ENCODE measurements at regions not wholly inside any gene's neighbourhood (a gene's known extent, or its start where the extent isn't known, plus 50 kb on each side); places are given as distances from the start of the nearest gene placed in this dataset.

DNA sequence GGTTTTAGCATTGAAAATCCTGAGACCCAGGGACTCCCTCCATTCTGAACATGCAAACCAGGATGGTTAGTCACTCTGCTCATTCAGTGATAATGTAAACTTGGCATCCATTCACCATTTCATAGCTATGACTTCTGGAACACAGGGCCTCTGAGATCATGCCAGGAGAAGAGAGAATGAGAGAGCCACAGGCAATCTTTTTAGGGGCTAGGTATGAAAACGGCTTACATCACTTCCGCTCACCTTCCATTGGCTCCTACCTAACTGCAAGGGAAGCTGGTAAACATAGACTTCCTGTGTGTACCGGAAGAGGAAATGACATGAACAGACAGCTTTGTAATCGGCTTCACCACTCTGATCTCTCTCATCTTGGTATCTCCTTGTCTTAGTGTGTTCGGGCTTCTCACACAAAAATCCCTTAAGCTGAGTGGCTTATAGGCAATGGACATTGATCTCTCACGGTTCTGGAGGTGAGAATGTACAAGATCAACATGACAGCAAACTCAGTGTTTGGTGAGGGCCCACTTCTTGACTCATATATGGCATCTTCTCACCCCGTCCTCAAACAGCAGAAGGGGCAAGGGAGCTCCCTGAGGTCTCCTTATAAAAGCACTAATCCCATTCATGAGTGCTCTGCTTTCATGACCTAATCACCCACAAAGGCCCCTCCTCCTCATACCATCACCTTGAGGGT is 465.9 kb upstream of the TBX3 start:
- DNase-seq: no peak
- no peak overlapping the region for H3K4me3 Mint-ChIP-seq
- H3K27me3 Mint-ChIP-seq: no peaks in the 10 kb centered on the region
- no peaks in the 10 kb centered on the region for H3K36me3 Mint-ChIP-seq (ENCODE audit: low read depth)
- H3K27ac Mint-ChIP-seq: no peak overlapping the region
- peaks cover 21% of the 10 kb centered on the region for H3K9me3 Mint-ChIP-seq
- no peaks in the 10 kb centered on the region for H3K4me1 Mint-ChIP-seq
- intact Hi-C loops (cut with micrococcal nuclease): no loop called here

DNA sequence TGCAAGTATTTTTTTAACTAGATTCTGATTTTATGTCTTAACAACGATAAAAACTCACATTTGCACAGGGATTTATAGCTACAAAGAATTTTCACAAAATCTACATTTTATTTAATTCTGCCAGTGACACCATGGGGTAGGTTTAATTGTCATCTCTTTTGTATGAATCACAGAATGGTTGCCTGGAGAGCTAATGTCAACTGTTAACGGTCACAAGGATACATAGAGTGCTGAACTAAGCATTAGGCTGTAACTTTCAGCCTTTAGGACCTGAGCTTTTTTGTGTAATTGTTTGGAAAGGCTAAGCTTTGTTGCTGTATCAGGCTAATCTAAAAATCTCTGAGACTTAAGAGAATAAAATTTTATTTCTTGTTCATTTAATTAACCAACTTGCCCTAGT is 465.3 kb upstream of the TBX3 start:
- Mint-ChIP-seq H3K27me3 (no peaks in the 10 kb centered on the region), H3K27ac (no peak overlapping the region), H3K9me3 (peaks cover 21% of the 10 kb centered on the region), H3K4me1 (no peaks in the 10 kb centered on the region), H3K36me3 (ENCODE audit: low read depth) (no peaks in the 10 kb centered on the region), H3K4me3 (no peak overlapping the region)
- no peak for DNase-seq
- intact Hi-C loops (cut with micrococcal nuclease): no loop called here

DNA sequence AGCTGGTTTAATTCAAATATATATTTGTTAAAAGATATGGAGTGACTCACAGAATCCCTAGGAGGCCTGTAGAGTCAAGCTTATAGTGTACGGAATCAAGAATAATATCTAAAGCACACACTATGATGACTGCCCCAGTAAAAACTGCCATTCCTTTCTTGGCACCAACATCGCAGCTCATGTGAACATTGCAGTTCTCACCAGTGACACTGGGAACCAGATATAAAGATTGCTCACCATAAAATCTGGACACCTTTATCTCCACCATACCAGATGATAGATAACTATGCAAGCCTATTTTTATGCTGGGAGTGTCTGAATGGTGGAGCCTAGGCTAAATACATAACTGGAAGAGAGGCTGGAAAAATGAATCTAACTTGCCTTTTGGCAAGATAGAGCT is 463.9 kb upstream of the TBX3 start:
- Mint-ChIP-seq H3K27me3 (no peaks in the 10 kb centered on the region), H3K27ac (no peak overlapping the region), H3K36me3 (ENCODE audit: low read depth) (no peaks in the 10 kb centered on the region), H3K4me1 (no peaks in the 10 kb centered on the region), H3K4me3 (no peak overlapping the region), H3K9me3 (peaks cover 21% of the 10 kb centered on the region)
- intact Hi-C loops (cut with micrococcal nuclease): no loop called here
- no peak for DNase-seq

DNA sequence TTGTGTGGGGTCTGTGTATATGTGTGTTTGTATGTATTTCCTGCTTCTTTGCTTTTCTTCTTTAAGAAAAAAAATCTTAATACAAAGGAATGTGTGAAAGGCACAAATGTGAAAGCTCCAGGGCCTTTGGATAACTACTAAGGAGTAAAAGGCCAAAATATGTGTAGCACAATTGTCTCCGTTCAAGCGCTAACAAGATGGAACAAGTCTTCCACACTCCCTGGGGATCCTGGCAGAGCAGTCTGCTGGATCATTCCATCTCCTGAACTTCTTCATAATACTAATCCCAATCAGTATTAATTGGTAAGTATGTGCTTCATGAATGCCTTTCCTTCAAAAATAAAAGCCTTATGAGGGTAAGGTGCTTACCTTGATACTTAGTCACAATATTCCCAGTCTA is 462.5 kb upstream of the TBX3 start:
- no peaks in the 10 kb centered on the region for H3K4me1 Mint-ChIP-seq
- no peak overlapping the region for H3K27ac Mint-ChIP-seq
- H3K4me3 Mint-ChIP-seq: no peak overlapping the region
- H3K36me3 Mint-ChIP-seq (ENCODE audit: low read depth): no peaks in the 10 kb centered on the region
- H3K9me3 Mint-ChIP-seq: peaks cover 21% of the 10 kb centered on the region
- no peaks in the 10 kb centered on the region for H3K27me3 Mint-ChIP-seq
- intact Hi-C loops (cut with micrococcal nuclease): no loop called here
- no peak for DNase-seq

GRCh38 chr12:115144425-115144824 is 460.4 kb upstream of the TBX3 start:
- Mint-ChIP-seq H3K4me1 (no peaks in the 10 kb centered on the region), H3K27ac (no peak overlapping the region), H3K27me3 (no peaks in the 10 kb centered on the region), H3K9me3 (peaks cover 15% of the 10 kb centered on the region), H3K36me3 (ENCODE audit: low read depth) (no peaks in the 10 kb centered on the region), H3K4me3 (no peak overlapping the region)
- no peak for DNase-seq
- intact Hi-C loops (cut with micrococcal nuclease): no loop called here

DNA sequence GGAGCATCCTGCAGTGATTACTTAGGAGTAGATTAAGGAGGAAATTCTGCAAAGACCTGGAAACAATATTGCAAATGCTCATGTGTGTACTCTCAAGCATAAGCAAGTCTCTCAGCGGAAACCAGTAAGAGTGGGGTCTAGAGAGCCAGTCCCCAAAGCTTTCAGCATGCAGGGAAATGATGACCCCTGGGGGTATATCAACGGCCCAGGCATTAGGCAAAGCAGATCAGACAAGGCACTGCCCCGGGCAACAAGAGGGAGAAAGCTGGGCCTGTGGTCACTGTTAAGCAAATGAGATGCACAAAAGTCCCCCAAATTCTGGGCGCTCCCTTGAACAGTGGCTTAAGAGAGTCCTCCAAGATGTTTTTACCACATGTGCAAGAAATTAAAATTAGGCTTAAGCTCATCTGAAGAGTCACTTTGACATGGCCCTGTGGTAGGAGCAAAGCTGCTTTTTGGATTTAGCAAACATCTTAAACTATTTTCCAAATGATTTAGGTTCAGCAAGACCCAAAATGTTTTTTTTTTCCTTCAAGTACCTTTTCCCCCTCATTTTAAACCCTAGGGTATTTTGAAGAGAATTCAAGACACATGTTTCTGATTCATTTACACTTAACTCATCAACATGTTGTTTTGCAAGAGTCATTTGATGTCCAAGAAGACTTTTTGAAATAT is 457.1 kb upstream of the TBX3 start:
- Mint-ChIP-seq H3K4me1 (no peaks in the 10 kb centered on the region), H3K27me3 (no peaks in the 10 kb centered on the region), H3K9me3 (peaks cover 6% of the 10 kb centered on the region), H3K27ac (no peak overlapping the region), H3K4me3 (no peak overlapping the region), H3K36me3 (ENCODE audit: low read depth) (no peaks in the 10 kb centered on the region)
- no peak for DNase-seq
- intact Hi-C loops (cut with micrococcal nuclease): no loop called here

DNA sequence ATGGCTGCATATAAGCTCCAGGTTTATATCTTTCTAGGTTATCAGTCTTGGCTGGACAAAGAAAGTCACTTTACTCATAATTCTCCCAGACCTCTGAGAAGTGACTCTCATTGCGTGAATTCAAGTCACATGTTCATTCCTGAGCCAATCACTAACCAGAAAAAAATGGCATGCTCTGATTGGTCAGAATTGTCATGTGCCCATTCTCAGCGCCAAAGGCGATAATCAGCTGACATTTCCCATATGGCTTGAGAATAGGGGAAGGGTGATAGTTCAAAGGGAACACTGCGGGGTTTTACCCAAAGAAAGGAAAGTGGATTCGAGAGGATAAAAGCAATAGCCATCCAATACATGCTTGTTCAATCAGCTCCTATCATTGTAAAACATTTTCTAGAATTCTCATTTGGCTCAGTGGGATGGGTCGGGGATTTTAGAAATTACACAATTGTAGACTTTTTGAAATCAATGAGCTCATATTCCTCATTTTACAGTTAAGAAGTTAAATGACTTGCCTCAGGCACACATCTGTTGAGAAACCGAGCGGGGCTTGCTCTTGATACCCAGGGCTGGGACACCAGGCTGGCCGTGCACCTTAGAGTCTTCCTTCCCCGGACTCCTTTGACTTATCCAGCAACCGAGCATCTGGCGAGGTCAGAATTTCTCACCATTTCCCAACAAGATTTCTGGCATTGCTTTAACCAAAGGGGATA is 454.0 kb upstream of the TBX3 start:
- H3K4me3 Mint-ChIP-seq: no peak overlapping the region
- no peaks in the 10 kb centered on the region for H3K36me3 Mint-ChIP-seq (ENCODE audit: low read depth)
- H3K27me3 Mint-ChIP-seq: no peaks in the 10 kb centered on the region
- intact Hi-C loops (cut with micrococcal nuclease): no loop called here
- no peaks in the 10 kb centered on the region for H3K4me1 Mint-ChIP-seq
- no peak for DNase-seq
- H3K9me3 Mint-ChIP-seq: no peaks in the 10 kb centered on the region
- no peak overlapping the region for H3K27ac Mint-ChIP-seq

DNA sequence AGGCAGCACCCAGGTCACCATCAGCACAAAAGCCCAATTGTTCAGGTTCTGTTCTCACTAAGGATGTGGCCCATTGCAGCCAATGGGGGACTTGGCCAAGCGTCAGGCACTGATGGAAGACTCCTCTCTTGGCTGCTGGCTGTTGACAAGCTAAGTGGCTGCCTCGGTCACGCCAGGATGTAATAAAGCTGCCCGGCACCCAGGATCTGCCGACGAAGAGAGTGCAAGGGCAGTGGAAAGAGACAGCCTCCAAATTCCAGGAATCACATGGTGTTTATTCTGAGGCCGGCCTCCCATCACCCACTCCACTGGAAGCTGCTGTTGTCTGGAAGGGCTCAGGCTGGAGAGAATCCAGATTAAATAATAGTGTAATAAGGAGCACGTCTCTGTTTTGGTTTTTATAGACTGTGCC is 451.8 kb upstream of the TBX3 start:
- Mint-ChIP-seq H3K4me3 (no peak overlapping the region), H3K4me1 (no peaks in the 10 kb centered on the region), H3K27me3 (no peaks in the 10 kb centered on the region), H3K9me3 (no peaks in the 10 kb centered on the region), H3K36me3 (ENCODE audit: low read depth) (no peaks in the 10 kb centered on the region), H3K27ac (no peak overlapping the region)
- intact Hi-C loops (cut with micrococcal nuclease): no loop called here
- no peak for DNase-seq

DNA sequence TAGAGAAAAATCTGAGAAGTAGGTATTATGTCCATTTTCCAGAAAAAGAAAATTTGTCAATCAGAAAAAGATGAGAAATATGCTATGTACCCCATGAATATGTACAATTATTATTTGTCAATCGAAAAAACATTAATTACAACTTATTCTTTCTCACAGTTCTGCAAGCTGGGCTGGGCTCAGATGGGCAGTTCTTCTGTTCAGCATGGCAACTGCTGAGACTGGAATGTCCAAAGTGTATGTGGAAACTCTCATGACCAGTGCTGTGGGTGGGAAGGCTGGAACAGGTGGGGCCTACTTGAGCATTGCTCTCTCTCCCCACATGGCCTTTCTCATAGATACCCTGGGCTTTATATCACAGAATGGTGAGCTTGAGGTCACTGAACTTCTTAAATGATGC is 450.3 kb upstream of the TBX3 start:
- Mint-ChIP-seq H3K27ac (no peak overlapping the region), H3K4me3 (no peak overlapping the region), H3K9me3 (no peaks in the 10 kb centered on the region), H3K4me1 (no peaks in the 10 kb centered on the region), H3K36me3 (ENCODE audit: low read depth) (no peaks in the 10 kb centered on the region), H3K27me3 (no peaks in the 10 kb centered on the region)
- intact Hi-C loops (cut with micrococcal nuclease): no loop called here
- no peak for DNase-seq

- no peaks in the 10 kb centered on the region for H3K9me3 Mint-ChIP-seq
- H3K4me1 Mint-ChIP-seq: no peaks in the 10 kb centered on the region
These were observed 448.9 kb upstream of the TBX3 start for GRCh38 chr12:115132905-115133304.

GRCh38 chr12:115132145-115132544 is 448.2 kb upstream of the TBX3 start:
- Mint-ChIP-seq H3K36me3 (ENCODE audit: low read depth) (no peaks in the 10 kb centered on the region), H3K27me3 (no peaks in the 10 kb centered on the region), H3K4me1 (no peaks in the 10 kb centered on the region), H3K9me3 (no peaks in the 10 kb centered on the region), H3K27ac (no peak overlapping the region), H3K4me3 (no peak overlapping the region)
- no peak for DNase-seq
- intact Hi-C loops (cut with micrococcal nuclease): no loop called here

More at GRCh38 chr12:115132905-115133304, 448.9 kb upstream of the TBX3 start:
- DNase-seq: no peak
- H3K27ac Mint-ChIP-seq: no peak overlapping the region
- no peaks in the 10 kb centered on the region for H3K27me3 Mint-ChIP-seq
- no peaks in the 10 kb centered on the region for H3K36me3 Mint-ChIP-seq (ENCODE audit: low read depth)
- no peak overlapping the region for H3K4me3 Mint-ChIP-seq
- intact Hi-C loops (cut with micrococcal nuclease): no loop called here

DNA sequence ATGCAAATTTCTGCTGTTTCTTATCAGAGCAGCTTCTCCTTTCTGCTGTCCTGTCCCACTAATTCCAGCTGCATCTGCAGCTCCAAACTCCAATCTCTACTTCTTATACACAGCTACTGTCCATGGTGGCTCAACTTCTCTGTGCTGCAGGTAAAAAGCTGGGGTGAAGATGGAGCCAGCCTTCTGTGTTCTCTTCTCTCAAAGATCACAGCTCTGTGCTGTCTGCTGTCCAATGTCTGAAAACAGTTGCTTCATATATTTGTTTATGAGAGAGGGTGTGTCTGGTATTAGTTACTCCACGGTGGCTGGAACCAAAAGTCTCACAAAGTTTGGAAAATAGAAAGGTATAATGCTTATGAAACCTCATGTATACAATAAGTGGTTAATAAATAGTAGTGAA is 445.8 kb upstream of the TBX3 start:
- Mint-ChIP-seq H3K4me3 (no peak overlapping the region), H3K27ac (no peak overlapping the region), H3K36me3 (ENCODE audit: low read depth) (no peaks in the 10 kb centered on the region), H3K9me3 (no peaks in the 10 kb centered on the region), H3K27me3 (no peaks in the 10 kb centered on the region), H3K4me1 (no peaks in the 10 kb centered on the region)
- intact Hi-C loops (cut with micrococcal nuclease): no loop called here
- DNase-seq: no peak

GRCh38 chr12:115121053-115121452 is 437.1 kb upstream of the TBX3 start:
- DNase-seq: no peak
- no peak overlapping the region for H3K4me3 Mint-ChIP-seq
- H3K36me3 Mint-ChIP-seq (ENCODE audit: low read depth): no peaks in the 10 kb centered on the region
- no peak overlapping the region for H3K27ac Mint-ChIP-seq
- no peaks in the 10 kb centered on the region for H3K27me3 Mint-ChIP-seq
- no peaks in the 10 kb centered on the region for H3K4me1 Mint-ChIP-seq
- intact Hi-C loops (cut with micrococcal nuclease): no loop called here
- H3K9me3 Mint-ChIP-seq: peaks cover 5% of the 10 kb centered on the region

DNA sequence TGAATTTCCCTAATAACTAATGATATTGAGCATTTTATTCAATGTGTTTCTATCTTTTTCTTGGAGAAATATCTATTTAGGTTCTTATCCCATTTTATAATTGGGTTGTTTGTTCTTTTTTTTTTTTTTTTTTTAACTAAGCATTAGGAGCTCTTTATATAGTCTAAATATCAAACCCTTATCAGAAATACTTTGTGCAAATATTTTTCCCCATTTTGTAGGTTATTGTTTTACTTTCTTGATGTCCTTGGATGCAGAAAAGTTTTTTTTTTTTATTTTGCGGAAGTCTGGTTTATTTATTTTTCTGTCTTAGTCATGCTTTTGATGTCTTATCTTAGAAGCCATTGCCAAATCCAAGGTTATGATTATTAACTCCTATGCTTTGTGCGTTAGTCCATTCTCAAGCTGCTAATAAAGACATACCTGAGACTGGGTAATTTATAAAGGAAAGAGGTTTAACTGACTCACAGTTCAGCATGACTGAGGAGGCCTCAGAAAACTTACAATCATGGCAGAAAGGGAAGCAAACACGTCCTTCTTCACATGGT is 434.3 kb upstream of the TBX3 start:
- H3K4me3 Mint-ChIP-seq: no peak overlapping the region
- intact Hi-C loops (cut with micrococcal nuclease): no loop called here
- DNase-seq: no peak
- H3K27ac Mint-ChIP-seq: no peak overlapping the region
- H3K36me3 Mint-ChIP-seq (ENCODE audit: low read depth): no peaks in the 10 kb centered on the region
- H3K4me1 Mint-ChIP-seq: no peaks in the 10 kb centered on the region
- H3K9me3 Mint-ChIP-seq: peaks cover 5% of the 10 kb centered on the region
- H3K27me3 Mint-ChIP-seq: no peaks in the 10 kb centered on the region

Measured in activated CD4-positive, alpha-beta T cell treated with anti-CD3 and anti-CD28 coated beads, Interleukin-2, amount 10 ng/mL, durations not matched to agents 24 days and 14 days (primary cell).